Left lung (tissue), 4 donors: ENCODE measurements at regions not wholly inside any gene's neighbourhood (a gene's known extent, or its start where the extent isn't known, plus 50 kb on each side); places are given as distances from the start of the nearest gene placed in this dataset.
A peak's percentile ranks its signal among the peaks of the same experiment; 100 is the strongest.

ENCODE experiments used
- ATAC-seq: fragments of 200-7000 bp; cut with Tn5 transposase; one replicate; pipeline ENCODE4 v1.9.1; 2020; ENCODE audit warnings: moderate library complexity
- DNase-seq, 4 donors: peaks; one replicate each; pipeline ENCODE4 v3.0.0-alpha.2; 2013 to 2020
- H3K27ac ChIP-seq, 2 donors: fragments of 200-600 bp; sonication (generic) in 1 of 2; one replicate each; pipeline versions ENCODE4 v1.5.0 to v1.8.0; 2020 to 2021
- H3K27me3 ChIP-seq, 2 donors: fragments of 200-600 bp; sonication (generic) in 1 of 2; one replicate each; pipeline versions ENCODE4 v1.5.0 to v1.8.0; 2020 to 2021
- H3K36me3 ChIP-seq, 2 donors: fragments of 200-600 bp; sonication (generic) in 1 of 2; one replicate each; pipeline versions ENCODE4 v1.5.0 to v1.8.0; 2020 to 2021
- H3K4me1 ChIP-seq, 2 donors: fragments of 200-600 bp; one replicate each; pipeline ENCODE4 v1.8.0; 2021
- H3K4me3 ChIP-seq, 2 donors: fragments of 200-600 bp; sonication (generic) in 1 of 2; one replicate each; pipeline versions ENCODE4 v1.5.0 to v1.8.0; 2020 to 2021; ENCODE audit warnings: mild to moderate bottlenecking in 1 of 2
- H3K9me3 ChIP-seq, 2 donors: fragments of 200-600 bp; sonication (generic) in 1 of 2; one replicate each; pipeline versions ENCODE4 v1.5.0 to v1.8.0; 2020 to 2021
- intact Hi-C, 2 donors: fragments of 100-400 bp; cut with DNase I; formaldehyde crosslinking; loops; one replicate each; pipeline versions ENCODE4 v1.11.2 to v1.14.2; 2022
- TF ChIP-seq, protein P1 (sequence below), 2 donors: fragments of 200-600 bp; sonication (generic) in 1 of 2; IDR thresholded peaks; one replicate each; pipeline versions ENCODE4 v1.5.0 to v1.8.0; 2021; ENCODE audit warnings: antibody characterized with exemption in 2 of 2
- donor health status: DM: no; HTN: yes; CAD: no.
- donor health status: DM: no; HTN: no; CAD: no.

DNA sequence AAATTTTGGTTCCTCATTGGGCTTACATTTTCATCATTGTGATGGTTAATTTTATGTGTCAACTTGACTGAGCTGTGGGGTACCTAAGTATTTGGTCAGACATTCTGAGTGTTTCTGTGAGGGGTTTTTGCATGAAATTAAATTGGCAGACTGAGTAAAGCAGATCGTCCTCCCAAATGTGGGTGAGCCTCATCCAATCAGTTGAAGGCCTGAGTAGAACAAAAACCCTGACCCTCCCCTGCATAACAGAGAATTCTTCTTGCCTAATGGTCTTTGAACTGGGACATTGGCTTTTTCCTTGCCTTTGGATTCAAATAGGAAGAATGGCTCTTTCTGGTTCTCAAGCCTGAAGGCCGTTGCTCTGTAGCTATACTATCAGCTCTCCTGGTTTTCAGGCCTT lies 59.1 kb upstream of the JUN start:
- TF ChIP-seq, protein P1, sequence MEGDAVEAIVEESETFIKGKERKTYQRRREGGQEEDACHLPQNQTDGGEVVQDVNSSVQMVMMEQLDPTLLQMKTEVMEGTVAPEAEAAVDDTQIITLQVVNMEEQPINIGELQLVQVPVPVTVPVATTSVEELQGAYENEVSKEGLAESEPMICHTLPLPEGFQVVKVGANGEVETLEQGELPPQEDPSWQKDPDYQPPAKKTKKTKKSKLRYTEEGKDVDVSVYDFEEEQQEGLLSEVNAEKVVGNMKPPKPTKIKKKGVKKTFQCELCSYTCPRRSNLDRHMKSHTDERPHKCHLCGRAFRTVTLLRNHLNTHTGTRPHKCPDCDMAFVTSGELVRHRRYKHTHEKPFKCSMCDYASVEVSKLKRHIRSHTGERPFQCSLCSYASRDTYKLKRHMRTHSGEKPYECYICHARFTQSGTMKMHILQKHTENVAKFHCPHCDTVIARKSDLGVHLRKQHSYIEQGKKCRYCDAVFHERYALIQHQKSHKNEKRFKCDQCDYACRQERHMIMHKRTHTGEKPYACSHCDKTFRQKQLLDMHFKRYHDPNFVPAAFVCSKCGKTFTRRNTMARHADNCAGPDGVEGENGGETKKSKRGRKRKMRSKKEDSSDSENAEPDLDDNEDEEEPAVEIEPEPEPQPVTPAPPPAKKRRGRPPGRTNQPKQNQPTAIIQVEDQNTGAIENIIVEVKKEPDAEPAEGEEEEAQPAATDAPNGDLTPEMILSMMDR (IDR thresholded peaks at IDR 0.05) = no peak
- Histone ChIP-seq H3K4me1 (no peaks in the 10 kb centered on the region), H3K27ac (no peak overlapping the region), H3K9me3 (no peaks in the 10 kb centered on the region), H3K4me3 (no peak overlapping the region), H3K36me3 (no peaks in the 10 kb centered on the region), H3K27me3 (no peaks in the 10 kb centered on the region)
- intact Hi-C loops = no loop called here
- DNase-seq (no peak), ATAC-seq (no peak)

DNA sequence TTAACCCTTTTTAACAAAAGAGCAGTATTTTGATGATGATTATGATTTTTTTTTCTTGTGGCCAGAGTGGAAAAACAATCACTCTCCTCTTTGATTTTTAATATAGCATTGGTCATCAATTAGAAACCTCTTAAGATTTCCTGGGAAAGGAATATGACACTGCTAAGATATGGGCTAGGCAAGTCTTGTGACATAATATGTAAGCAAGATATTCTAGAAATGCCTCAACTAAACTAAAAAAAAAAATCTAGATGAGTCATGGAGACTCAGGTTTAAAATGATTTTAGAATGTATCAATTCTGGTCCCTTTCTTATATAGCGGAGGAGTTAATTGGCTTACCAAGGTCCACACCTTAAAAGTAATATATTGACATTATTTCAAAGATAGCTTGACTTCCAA lies 60.3 kb upstream of the JUN start:
- peaks cover 6 to 7% of the 10 kb centered on the region in 2 donors for H3K4me1 ChIP-seq
- H3K9me3 ChIP-seq = no peaks in the 10 kb centered on the region
- ATAC-seq (no peak), DNase-seq (no peak)
- intact Hi-C loops = no loop called here
- TF ChIP-seq, protein P1 (IDR thresholded peaks at IDR 0.05) = no peak
- no peak overlapping the region for H3K27ac ChIP-seq
- no peaks in the 10 kb centered on the region for H3K36me3 ChIP-seq
- H3K4me3 ChIP-seq = no peak overlapping the region
- H3K27me3 ChIP-seq = no peaks in the 10 kb centered on the region

DNA sequence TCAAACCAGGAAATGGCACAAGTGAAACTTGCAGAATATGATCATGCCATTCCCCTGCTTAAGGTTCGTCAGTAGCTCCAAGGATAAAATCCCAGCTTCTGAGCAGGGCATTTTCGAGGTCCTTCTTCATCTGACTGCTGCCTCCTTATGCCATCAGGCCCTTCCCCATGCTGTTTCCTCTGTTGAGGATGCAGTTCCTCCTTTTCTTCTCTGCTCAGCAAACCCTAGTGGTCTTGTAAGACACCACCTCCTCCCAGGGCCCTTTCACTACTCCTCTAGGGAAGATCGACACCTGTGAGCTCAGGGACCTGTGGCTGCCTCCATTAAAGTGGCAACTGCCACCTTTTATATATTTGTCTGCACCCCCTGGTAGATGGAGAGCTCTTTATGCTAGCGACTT lies 62.1 kb upstream of the JUN start:
- no peaks in the 10 kb centered on the region for H3K36me3 ChIP-seq
- DNase-seq = no peak
- H3K27me3 ChIP-seq = no peaks in the 10 kb centered on the region
- no peak overlapping the region for H3K4me3 ChIP-seq
- no peaks in the 10 kb centered on the region for H3K9me3 ChIP-seq
- H3K4me1 ChIP-seq = peaks cover 9 to 15% of the 10 kb centered on the region in 2 donors
- ATAC-seq = no peak
- intact Hi-C loops = no loop called here
- TF ChIP-seq, protein P1 (IDR thresholded peaks at IDR 0.05) = no peak
- no peak overlapping the region for H3K27ac ChIP-seq

DNA sequence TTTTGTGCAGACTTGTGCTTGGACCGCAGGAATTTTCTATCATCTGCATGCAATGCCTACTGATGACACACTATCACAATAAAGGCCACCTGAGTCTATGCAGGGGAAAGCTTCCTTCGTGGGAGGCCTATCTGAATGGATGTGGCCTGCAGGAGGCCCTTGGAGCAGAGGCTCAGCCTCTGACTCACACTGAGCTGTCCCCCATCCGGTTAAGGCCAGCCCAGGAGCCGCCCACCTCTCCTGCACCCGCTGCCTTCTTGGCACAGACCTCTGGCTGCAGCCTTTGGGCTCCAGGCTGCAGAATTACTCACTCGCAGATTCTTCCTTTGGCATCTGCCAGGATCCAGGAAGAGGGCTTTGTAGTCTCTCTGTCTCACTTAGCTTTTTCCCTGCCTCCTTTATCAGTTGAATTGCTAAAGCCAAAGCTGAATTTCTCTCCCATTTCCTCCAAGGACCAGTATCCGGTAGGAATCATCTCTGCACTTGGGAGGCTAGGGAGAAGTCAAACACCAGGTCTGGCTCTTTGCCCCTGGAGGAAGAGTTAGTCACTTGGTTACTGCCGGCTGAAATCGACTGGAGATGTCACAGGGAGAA lies 65.1 kb upstream of the JUN start:
- ATAC-seq = peak; percentile 91
- no peaks in the 10 kb centered on the region for H3K36me3 ChIP-seq
- no peaks in the 10 kb centered on the region for H3K27me3 ChIP-seq
- no peak overlapping the region for H3K4me3 ChIP-seq
- peak in 2 of 4 donors; percentile 72 to 81 for DNase-seq
- intact Hi-C loops = no loop called here
- H3K4me1 ChIP-seq = peaks cover 9 to 15% of the 10 kb centered on the region in 2 donors
- H3K9me3 ChIP-seq = no peaks in the 10 kb centered on the region
- peak overlapping the region in 1 of 2 donors; percentile 70 for H3K27ac ChIP-seq
- TF ChIP-seq, protein P1 (IDR thresholded peaks at IDR 0.05) = no peak

DNA sequence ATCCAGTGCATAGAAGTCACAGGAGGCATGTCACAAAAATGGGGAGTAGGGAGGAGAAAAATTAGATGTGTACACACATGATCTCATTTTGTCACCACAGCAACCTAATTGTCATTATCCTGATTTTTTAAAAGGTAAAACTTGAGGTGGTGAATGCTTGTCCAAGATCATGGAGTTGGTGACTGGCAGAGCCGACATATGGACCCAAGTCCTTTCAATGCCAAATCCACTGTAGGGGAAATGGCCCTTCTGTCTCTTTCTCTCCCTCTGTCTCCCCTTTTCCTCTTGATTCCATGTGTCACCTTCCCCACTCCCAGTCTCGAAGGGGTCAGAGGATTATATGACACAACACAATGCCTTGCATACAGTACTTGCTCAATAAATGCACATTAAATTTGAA lies 65.7 kb upstream of the JUN start:
- DNase-seq = no peak
- H3K4me3 ChIP-seq = no peak overlapping the region
- ATAC-seq = no peak
- no peaks in the 10 kb centered on the region for H3K36me3 ChIP-seq
- peaks cover 14 to 21% of the 10 kb centered on the region in 2 donors for H3K4me1 ChIP-seq
- no peaks in the 10 kb centered on the region for H3K9me3 ChIP-seq
- intact Hi-C loops = no loop called here
- TF ChIP-seq, protein P1 (IDR thresholded peaks at IDR 0.05) = no peak
- no peaks in the 10 kb centered on the region for H3K27me3 ChIP-seq
- H3K27ac ChIP-seq = peak overlapping the region in 1 of 2 donors; percentile 70
